ENCODE measurements at regions not wholly inside any gene's neighbourhood (a gene's known extent, or its start where the extent isn't known, plus 50 kb on each side); places are given as distances from the start of the nearest gene placed in this dataset.
"Not testable (repeated sequence)": the region's sequence is repeated elsewhere in the genome, so short reads cannot be mapped to it uniquely, and the experiment has no call there.

GRCh38 chr12:84058136-84058535 lies 854.5 kb downstream of the SLC6A15 start:
- no peaks in the 10 kb centered on the region for H3K4me1 ChIP-seq
- no peak overlapping the region for H3K4me2 ChIP-seq
- H3K9ac ChIP-seq: no peak overlapping the region
- H3K4me3 ChIP-seq: no peak overlapping the region
- H3K27me3 ChIP-seq: no peaks in the 10 kb centered on the region
- H3K27ac ChIP-seq: no peak overlapping the region
- H3K9me3 ChIP-seq (replicated peaks in 1 of 11): no peaks in the 10 kb centered on the region
- TF ChIP-seq Cebpa-rat (IDR thresholded peaks at IDR 0.05): no peak
- no peaks in the 10 kb centered on the region for H4K20me1 ChIP-seq
- no peaks in the 10 kb centered on the region for H3K36me3 ChIP-seq

- H3K4me1 ChIP-seq: no peaks in the 10 kb centered on the region
- H4K20me1 ChIP-seq: no peaks in the 10 kb centered on the region
- H3K4me3 ChIP-seq: no peak overlapping the region
- no peaks in the 10 kb centered on the region for H3K27me3 ChIP-seq
- no peak for TF ChIP-seq Cebpa-rat (IDR thresholded peaks at IDR 0.05)
- no peaks in the 10 kb centered on the region for H3K9me3 ChIP-seq (replicated peaks in 1 of 11)
- no peak overlapping the region for H3K9ac ChIP-seq
- H3K36me3 ChIP-seq: no peaks in the 10 kb centered on the region
- no peak overlapping the region for H3K27ac ChIP-seq
- H3K4me2 ChIP-seq: no peak overlapping the region
Observed at GRCh38 chr12:84054811-84055210, 857.8 kb downstream of the SLC6A15 start.

- Histone ChIP-seq H3K36me3 (no peaks in the 10 kb centered on the region), H3K4me2 (no peak overlapping the region), H3K27ac (no peak overlapping the region), H3K4me3 (no peak overlapping the region), H3K9me3 (replicated peaks in 1 of 11) (no peaks in the 10 kb centered on the region), H3K9ac (no peak overlapping the region), H4K20me1 (no peaks in the 10 kb centered on the region), H3K27me3 (no peaks in the 10 kb centered on the region), H3K4me1 (no peaks in the 10 kb centered on the region)
- no peak for TF ChIP-seq Cebpa-rat (IDR thresholded peaks at IDR 0.05)
Observed at GRCh38 chr12:84047881-84048280, 864.7 kb downstream of the SLC6A15 start.

GRCh38 chr12:84046859-84047258 lies 865.7 kb downstream of the SLC6A15 start:
- Histone ChIP-seq H3K4me3 (no peak overlapping the region), H4K20me1 (no peaks in the 10 kb centered on the region), H3K9ac (no peak overlapping the region), H3K27me3 (no peaks in the 10 kb centered on the region), H3K4me1 (no peaks in the 10 kb centered on the region), H3K9me3 (replicated peaks in 1 of 11) (no peaks in the 10 kb centered on the region), H3K4me2 (no peak overlapping the region), H3K27ac (no peak overlapping the region), H3K36me3 (no peaks in the 10 kb centered on the region)
- no peak for TF ChIP-seq Cebpa-rat (IDR thresholded peaks at IDR 0.05)

GRCh38 chr12:84043355-84043754 lies 869.2 kb downstream of the SLC6A15 start:
- H3K9ac ChIP-seq: no peak overlapping the region
- no peak for TF ChIP-seq Cebpa-rat (IDR thresholded peaks at IDR 0.05)
- H4K20me1 ChIP-seq: no peaks in the 10 kb centered on the region
- no peak overlapping the region for H3K4me2 ChIP-seq
- H3K36me3 ChIP-seq: no peaks in the 10 kb centered on the region
- no peaks in the 10 kb centered on the region for H3K27me3 ChIP-seq
- no peak overlapping the region for H3K27ac ChIP-seq
- H3K4me3 ChIP-seq: no peak overlapping the region
- no peaks in the 10 kb centered on the region for H3K4me1 ChIP-seq
- H3K9me3 ChIP-seq (replicated peaks in 1 of 11): no peaks in the 10 kb centered on the region

GRCh38 chr12:84038242-84038641 lies 874.4 kb downstream of the SLC6A15 start:
- no peak overlapping the region for H3K9ac ChIP-seq
- no peak overlapping the region for H3K4me3 ChIP-seq
- no peak overlapping the region for H3K4me2 ChIP-seq
- no peak overlapping the region for H3K27ac ChIP-seq
- no peaks in the 10 kb centered on the region for H3K4me1 ChIP-seq
- no peaks in the 10 kb centered on the region for H3K27me3 ChIP-seq
- H4K20me1 ChIP-seq: no peaks in the 10 kb centered on the region
- no peaks in the 10 kb centered on the region for H3K36me3 ChIP-seq
- no peak for TF ChIP-seq Cebpa-rat (IDR thresholded peaks at IDR 0.05)
- H3K9me3 ChIP-seq (replicated peaks in 1 of 11): peaks cover 2 to 7% (median 5%) of the 10 kb centered on the region in 11 experiments; a peak in 21 of 22 replicates

- no peak for TF ChIP-seq Cebpa-rat (IDR thresholded peaks at IDR 0.05)
- Histone ChIP-seq H3K4me3 (no peak overlapping the region), H3K36me3 (no peaks in the 10 kb centered on the region), H3K4me2 (no peak overlapping the region), H4K20me1 (no peaks in the 10 kb centered on the region), H3K27me3 (no peaks in the 10 kb centered on the region), H3K9me3 (replicated peaks in 1 of 11) (peaks cover 12 to 18% (median 16%) of the 10 kb centered on the region in 11 experiments), H3K9ac (no peak overlapping the region), H3K4me1 (no peaks in the 10 kb centered on the region), H3K27ac (no peak overlapping the region)
Observed at GRCh38 chr12:84036912-84037311, 875.7 kb downstream of the SLC6A15 start.

GRCh38 chr12:84035766-84036165 lies 876.8 kb downstream of the SLC6A15 start:
- no peak for TF ChIP-seq Cebpa-rat (IDR thresholded peaks at IDR 0.05)
- H3K36me3 ChIP-seq: no peaks in the 10 kb centered on the region
- peaks cover 12 to 18% (median 16%) of the 10 kb centered on the region in 11 experiments for H3K9me3 ChIP-seq (replicated peaks in 1 of 11)
- H3K27ac ChIP-seq: no peak overlapping the region
- no peaks in the 10 kb centered on the region for H3K27me3 ChIP-seq
- H3K4me1 ChIP-seq: no peaks in the 10 kb centered on the region
- no peak overlapping the region for H3K9ac ChIP-seq
- H3K4me2 ChIP-seq: no peak overlapping the region
- no peaks in the 10 kb centered on the region for H4K20me1 ChIP-seq
- H3K4me3 ChIP-seq: no peak overlapping the region

GRCh38 chr12:84034871-84035270 lies 877.7 kb downstream of the SLC6A15 start:
- Histone ChIP-seq H3K27ac (no peak overlapping the region), H3K4me2 (no peak overlapping the region), H3K9ac (no peak overlapping the region), H3K27me3 (no peaks in the 10 kb centered on the region), H3K4me1 (no peaks in the 10 kb centered on the region), H3K4me3 (no peak overlapping the region), H3K9me3 (replicated peaks in 1 of 11) (peaks cover 12 to 18% (median 16%) of the 10 kb centered on the region in 11 experiments), H4K20me1 (no peaks in the 10 kb centered on the region), H3K36me3 (no peaks in the 10 kb centered on the region)
- TF ChIP-seq Cebpa-rat (IDR thresholded peaks at IDR 0.05): no peak

- no peaks in the 10 kb centered on the region for H3K36me3 ChIP-seq
- no peaks in the 10 kb centered on the region for H3K4me1 ChIP-seq
- no peak for TF ChIP-seq Cebpa-rat (IDR thresholded peaks at IDR 0.05)
- no peak overlapping the region for H3K4me3 ChIP-seq
- H3K9ac ChIP-seq: no peak overlapping the region
- peaks cover 12 to 18% (median 16%) of the 10 kb centered on the region in 11 experiments for H3K9me3 ChIP-seq (replicated peaks in 1 of 11)
- no peak overlapping the region for H3K4me2 ChIP-seq
- H3K27ac ChIP-seq: no peak overlapping the region
- H4K20me1 ChIP-seq: no peaks in the 10 kb centered on the region
- H3K27me3 ChIP-seq: no peaks in the 10 kb centered on the region
Observed at GRCh38 chr12:84033162-84033561, 879.4 kb downstream of the SLC6A15 start.

- H3K27ac ChIP-seq; H3K4me1 ChIP-seq; H3K27me3 ChIP-seq; H3K4me3 ChIP-seq; H3K9me3 ChIP-seq (replicated peaks in 1 of 11); H4K20me1 ChIP-seq; H3K4me2 ChIP-seq; H3K36me3 ChIP-seq; H3K9ac ChIP-seq: not testable (repeated sequence)
Observed at GRCh38 chr12:84018556-84019179, 893.9 kb downstream of the SLC6A15 start.
